ENCODE measurements at regions not wholly inside any gene's neighbourhood (a gene's known extent, or its start where the extent isn't known, plus 50 kb on each side); places are given as distances from the start of the nearest gene placed in this dataset.

DNA sequence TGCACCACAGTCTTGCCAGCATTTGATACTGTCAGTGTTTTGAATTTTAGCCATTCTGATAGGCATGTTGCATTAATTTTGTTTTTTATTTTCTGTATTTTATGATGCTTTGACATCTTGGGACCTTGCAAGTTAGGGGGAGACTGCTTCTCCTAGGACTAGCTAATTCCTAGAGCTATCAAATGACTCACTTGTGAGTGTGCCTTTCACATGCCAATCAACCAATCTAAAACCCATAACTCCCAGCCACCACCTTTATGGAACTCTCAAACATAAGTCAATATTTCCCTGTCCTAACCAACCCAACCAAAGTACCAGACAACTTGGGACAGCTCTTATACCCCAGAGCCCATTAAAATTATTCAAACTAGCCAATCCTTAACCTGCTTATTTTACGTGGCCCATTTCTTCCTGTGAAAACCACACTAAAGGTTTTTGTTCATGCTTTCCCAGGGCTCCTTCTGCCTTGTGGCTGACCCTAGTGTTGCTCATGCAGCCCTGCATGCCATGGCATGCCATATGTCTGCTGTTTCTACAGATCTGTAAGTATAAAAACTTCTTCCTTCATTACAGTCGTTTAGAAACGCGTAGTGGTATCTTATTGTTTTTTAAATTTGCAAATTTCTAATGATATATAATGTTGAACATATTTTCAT is 230.1 kb downstream of the GPD2 start:
- Histone ChIP-seq H3K9me3 (peaks cover 0 to 11% (median 0%) of the 10 kb centered on the region in 12 donors), H3K27me3 (no peaks in the 10 kb centered on the region), H3K27ac (no peak overlapping the region), H3K36me3 (no peaks in the 10 kb centered on the region), H3K4me1 (no peaks in the 10 kb centered on the region), H3K4me3 (no peak overlapping the region)
- no peak for TF ChIP-seq POLR2A (IDR thresholded peaks at IDR 0.05)
- TF ChIP-seq, protein P1, sequence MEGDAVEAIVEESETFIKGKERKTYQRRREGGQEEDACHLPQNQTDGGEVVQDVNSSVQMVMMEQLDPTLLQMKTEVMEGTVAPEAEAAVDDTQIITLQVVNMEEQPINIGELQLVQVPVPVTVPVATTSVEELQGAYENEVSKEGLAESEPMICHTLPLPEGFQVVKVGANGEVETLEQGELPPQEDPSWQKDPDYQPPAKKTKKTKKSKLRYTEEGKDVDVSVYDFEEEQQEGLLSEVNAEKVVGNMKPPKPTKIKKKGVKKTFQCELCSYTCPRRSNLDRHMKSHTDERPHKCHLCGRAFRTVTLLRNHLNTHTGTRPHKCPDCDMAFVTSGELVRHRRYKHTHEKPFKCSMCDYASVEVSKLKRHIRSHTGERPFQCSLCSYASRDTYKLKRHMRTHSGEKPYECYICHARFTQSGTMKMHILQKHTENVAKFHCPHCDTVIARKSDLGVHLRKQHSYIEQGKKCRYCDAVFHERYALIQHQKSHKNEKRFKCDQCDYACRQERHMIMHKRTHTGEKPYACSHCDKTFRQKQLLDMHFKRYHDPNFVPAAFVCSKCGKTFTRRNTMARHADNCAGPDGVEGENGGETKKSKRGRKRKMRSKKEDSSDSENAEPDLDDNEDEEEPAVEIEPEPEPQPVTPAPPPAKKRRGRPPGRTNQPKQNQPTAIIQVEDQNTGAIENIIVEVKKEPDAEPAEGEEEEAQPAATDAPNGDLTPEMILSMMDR (IDR thresholded peaks at IDR 0.05) = no peak
- no peak for DNase-seq
- ATAC-seq = no peak
- 90 to 93% (median 91%) methylated on average over 4 of the region's 4 CpGs for WGBS, 4 donors
- intact Hi-C loops (cut with DNase I) = no loop called here

DNA sequence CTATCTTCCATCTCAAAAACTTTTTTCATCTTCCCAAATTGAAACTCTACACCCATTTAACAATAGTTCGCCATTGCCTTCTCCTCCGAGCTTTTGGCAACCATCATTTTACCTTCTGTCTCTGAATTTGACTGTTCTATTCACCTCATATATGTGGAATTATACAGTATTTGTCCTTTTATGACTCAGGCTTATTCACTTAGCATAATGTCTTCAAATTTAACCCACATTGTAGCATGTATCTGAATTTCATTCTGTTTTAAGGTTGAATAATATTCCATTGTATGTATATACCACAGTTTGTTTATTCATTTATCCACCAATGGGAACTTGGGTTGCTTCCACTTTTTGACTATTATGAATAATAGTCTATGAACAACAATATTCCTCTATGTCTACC is 233.9 kb downstream of the GPD2 start:
- H3K27me3 ChIP-seq = no peaks in the 10 kb centered on the region
- H3K4me1 ChIP-seq = no peaks in the 10 kb centered on the region
- DNase-seq (no peak), ATAC-seq (no peak)
- 86 to 94% (median 93%) methylated on average over 2 of the region's 2 CpGs for WGBS, 4 donors
- intact Hi-C loops (cut with DNase I) = no loop called here
- peaks cover 0 to 11% (median 0%) of the 10 kb centered on the region in 12 donors for H3K9me3 ChIP-seq
- H3K4me3 ChIP-seq = no peak overlapping the region
- TF ChIP-seq POLR2A (IDR thresholded peaks at IDR 0.05) = no peak
- TF ChIP-seq, protein P1 (IDR thresholded peaks at IDR 0.05) = no peak
- H3K36me3 ChIP-seq = no peaks in the 10 kb centered on the region
- no peak overlapping the region for H3K27ac ChIP-seq

DNA sequence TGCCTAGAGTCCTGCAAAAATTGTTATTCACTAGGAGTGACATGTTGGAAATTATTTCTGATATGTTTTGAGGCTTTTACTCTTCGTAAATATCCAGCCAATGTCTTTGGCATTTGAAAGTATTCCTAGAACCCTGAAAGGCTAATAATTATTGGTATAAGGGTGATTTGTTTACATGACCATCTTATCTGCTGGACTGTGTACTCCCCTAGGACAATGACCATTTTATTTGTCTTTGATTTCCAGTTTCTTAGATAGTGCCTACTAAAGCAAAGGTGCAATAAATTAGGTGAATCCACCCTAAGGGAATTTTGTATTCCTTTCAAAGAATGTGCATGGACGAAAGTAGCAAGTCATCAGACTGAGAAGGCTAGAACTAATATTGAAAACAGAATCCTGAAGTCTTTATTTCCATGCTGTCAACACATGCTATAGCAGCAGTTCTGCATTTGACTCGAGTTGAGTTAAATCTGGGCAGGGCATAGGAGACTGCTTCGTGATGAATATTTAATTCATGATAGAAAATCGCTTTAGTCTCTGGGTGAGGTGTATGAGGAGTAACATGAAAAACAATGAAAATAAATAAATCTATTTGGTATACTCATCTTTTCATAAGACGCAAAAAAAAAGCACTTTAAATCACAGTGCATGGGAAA is 235.7 kb downstream of the GPD2 start:
- H3K4me3 ChIP-seq = no peak overlapping the region
- 60 to 64% (median 61%) methylated on average over 6 of the region's 6 CpGs for WGBS, 4 donors
- no peak for ATAC-seq
- H3K4me1 ChIP-seq = no peaks in the 10 kb centered on the region
- peaks cover 0 to 11% (median 0%) of the 10 kb centered on the region in 12 donors for H3K9me3 ChIP-seq
- TF ChIP-seq POLR2A (IDR thresholded peaks at IDR 0.05) = no peak
- TF ChIP-seq, protein P1 (IDR thresholded peaks at IDR 0.05) = no peak
- H3K36me3 ChIP-seq = no peaks in the 10 kb centered on the region
- no peak overlapping the region for H3K27ac ChIP-seq
- intact Hi-C loops (cut with DNase I) = no loop called here
- DNase-seq = no peak
- no peaks in the 10 kb centered on the region for H3K27me3 ChIP-seq

DNA sequence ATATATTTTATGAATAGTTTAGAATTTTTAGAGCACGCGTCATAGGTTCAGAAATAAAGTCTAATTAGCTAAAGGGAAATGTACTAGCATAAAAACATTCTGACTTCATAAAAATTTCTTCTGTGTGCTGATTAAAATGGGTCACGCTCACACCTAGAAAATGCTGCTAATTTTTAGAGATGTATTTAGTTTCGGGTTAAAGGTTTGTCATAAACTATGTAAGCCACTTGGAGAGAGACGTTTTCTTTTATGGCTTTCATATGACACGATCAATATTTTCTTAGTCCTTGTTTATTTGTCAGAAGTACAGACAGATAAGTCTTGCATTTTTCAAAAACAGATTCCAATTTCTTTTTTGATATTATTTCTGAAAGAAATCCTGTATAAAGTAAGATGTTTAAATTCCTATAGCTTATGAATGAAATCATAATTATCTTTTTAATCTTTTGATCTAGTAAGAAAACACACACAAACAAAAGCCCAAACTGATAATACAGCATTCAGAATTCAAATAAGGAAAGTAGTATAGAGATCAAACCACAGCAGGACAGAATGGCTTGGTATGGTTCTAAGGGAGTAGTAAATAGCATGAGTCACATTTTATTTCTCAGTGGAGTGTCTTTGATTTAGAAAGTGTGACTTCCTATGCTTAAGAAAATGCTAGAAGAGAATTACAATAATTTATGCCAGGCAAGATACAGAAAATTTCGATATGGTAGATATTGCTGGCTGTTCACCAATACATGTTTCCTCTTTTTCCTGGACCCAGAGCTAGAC is 236.6 kb downstream of the GPD2 start:
- Histone ChIP-seq H3K9me3 (peaks cover 0 to 9% (median 0%) of the 10 kb centered on the region in 12 donors), H3K27me3 (no peaks in the 10 kb centered on the region), H3K27ac (no peak overlapping the region), H3K4me3 (no peak overlapping the region), H3K4me1 (no peaks in the 10 kb centered on the region), H3K36me3 (no peaks in the 10 kb centered on the region)
- no peak for ATAC-seq
- WGBS, 4 donors = 81 to 87% (median 83%) methylated on average over 7 of the region's 7 CpGs
- TF ChIP-seq POLR2A (IDR thresholded peaks at IDR 0.05) = no peak
- TF ChIP-seq, protein P1 (IDR thresholded peaks at IDR 0.05) = no peak
- intact Hi-C loops (cut with DNase I) = no loop called here
- no peak for DNase-seq

Measured in heart left ventricle (tissue), 16 donors.